GM13977 (cell line): ENCODE measurements at regions not wholly inside any gene's neighbourhood (a gene's known extent, or its start where the extent isn't known, plus 50 kb on each side); places are given as distances from the start of the nearest gene placed in this dataset.

Experiments
- DNase-seq: peaks from one replicate; pipeline ENCODE4 v3.0.0; 2012; ENCODE audit warnings: low spot score
- in situ Hi-C: fragments of 300-500 bp; cut with MboI; formaldehyde crosslinking; loops from one replicate; pipeline ENCODE4 v1.12.0; 2022; ENCODE audit warnings: low sequenced_read_pairs, low pct_unique_long_range_greater_than_20kb, mixed read lengths, inconsistent platforms; ENCODE audit not compliant: unreplicated experiment
- TF ChIP-seq, protein P1 (sequence below): IDR thresholded peaks from 2 replicates; pipeline ENCODE4 v1.5.1; 2012; ENCODE audit warnings: mild to moderate bottlenecking, control low read depth; ENCODE audit not compliant: insufficient read depth; ENCODE audit errors: extremely low read depth, missing control alignments

DNA sequence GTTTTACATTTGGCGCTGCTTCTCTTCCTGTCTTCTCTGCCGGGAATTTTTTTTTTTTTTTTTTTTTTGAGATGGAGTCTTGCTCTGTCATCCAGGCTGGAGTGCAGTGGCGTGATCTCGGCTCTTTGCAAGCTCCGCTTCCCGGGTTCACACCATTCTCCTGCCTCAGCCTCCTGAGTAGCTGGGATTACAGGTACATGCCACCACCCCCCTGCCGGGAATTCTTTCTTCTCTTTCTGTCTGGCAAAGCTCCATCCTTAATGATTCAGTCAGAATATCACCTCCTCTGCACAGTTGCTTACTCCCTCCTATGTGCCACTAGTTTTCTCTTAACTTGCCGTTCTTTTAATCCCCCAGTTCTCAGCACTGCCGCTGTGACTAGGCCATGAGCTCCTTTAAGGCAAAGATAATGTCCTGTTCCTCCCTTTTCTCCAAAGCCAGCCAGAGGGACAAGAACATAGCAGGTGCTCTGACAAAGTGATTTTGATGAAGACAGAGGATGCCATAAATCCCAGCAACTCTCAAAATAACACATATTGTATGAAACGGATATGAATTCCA lies 112.1 kb upstream of the LRATD1 start:
- in situ Hi-C loops, result no loop called here
- DNase-seq, result no peak
- TF ChIP-seq, protein P1, sequence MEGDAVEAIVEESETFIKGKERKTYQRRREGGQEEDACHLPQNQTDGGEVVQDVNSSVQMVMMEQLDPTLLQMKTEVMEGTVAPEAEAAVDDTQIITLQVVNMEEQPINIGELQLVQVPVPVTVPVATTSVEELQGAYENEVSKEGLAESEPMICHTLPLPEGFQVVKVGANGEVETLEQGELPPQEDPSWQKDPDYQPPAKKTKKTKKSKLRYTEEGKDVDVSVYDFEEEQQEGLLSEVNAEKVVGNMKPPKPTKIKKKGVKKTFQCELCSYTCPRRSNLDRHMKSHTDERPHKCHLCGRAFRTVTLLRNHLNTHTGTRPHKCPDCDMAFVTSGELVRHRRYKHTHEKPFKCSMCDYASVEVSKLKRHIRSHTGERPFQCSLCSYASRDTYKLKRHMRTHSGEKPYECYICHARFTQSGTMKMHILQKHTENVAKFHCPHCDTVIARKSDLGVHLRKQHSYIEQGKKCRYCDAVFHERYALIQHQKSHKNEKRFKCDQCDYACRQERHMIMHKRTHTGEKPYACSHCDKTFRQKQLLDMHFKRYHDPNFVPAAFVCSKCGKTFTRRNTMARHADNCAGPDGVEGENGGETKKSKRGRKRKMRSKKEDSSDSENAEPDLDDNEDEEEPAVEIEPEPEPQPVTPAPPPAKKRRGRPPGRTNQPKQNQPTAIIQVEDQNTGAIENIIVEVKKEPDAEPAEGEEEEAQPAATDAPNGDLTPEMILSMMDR, result no peak

GRCh38 chr2:14524041-14524802 lies 108.3 kb upstream of the LRATD1 start:
- TF ChIP-seq, protein P1, result no peak
- in situ Hi-C loops, result no loop called here
- no peak for DNase-seq

- in situ Hi-C loops, result no loop called here
- no peak for DNase-seq
- TF ChIP-seq, protein P1, result no peak
Observed at GRCh38 chr2:14524803-14525080, 107.8 kb upstream of the LRATD1 start.

DNA sequence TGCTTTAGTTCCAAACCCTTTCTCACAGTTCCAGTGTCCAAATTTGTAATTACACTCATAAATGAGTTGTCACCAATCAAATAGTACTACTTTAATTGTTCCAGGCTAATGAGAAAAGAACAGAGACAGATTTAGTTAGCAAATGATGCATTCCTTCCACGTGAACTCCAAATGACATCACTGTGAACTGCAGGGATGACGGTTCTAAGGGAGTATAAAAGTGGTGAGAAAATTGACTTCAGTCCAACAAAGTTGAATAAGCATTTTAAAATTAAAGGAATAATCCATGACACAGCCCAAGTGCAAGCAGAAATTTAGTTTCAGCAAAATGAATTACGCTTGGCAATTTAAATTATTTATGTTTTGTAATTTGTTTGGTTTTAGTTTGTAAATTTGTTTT lies 102.0 kb upstream of the LRATD1 start:
- TF ChIP-seq, protein P1, result no peak
- in situ Hi-C loops, result no loop called here
- no peak for DNase-seq

GRCh38 chr2:14533131-14533757 lies 99.3 kb upstream of the LRATD1 start:
- no peak for DNase-seq
- in situ Hi-C loops, result no loop called here
- TF ChIP-seq, protein P1, result no peak

GRCh38 chr2:14535156-14535555 lies 97.4 kb upstream of the LRATD1 start:
- TF ChIP-seq, protein P1, result no peak

More at GRCh38 chr2:14535156-14535555, 97.4 kb upstream of the LRATD1 start:
- no peak for DNase-seq
- in situ Hi-C loops, result no loop called here
